GM19463 (cell line): ENCODE measurements at regions not wholly inside any gene's neighbourhood (a gene's known extent, or its start where the extent isn't known, plus 50 kb on each side); places are given as distances from the start of the nearest gene placed in this dataset.
"Not testable (repeated sequence)": the region's sequence is repeated elsewhere in the genome, so short reads cannot be mapped to it uniquely, and the experiment has no call there.

Experiments
- ATAC-seq: cut with Tn5 transposase; IDR thresholded peaks from one replicate; pipeline ENCODE4 v1.9.1; 2021; ENCODE audit warnings: mild to moderate bottlenecking, moderate library complexity; ENCODE audit not compliant: unreplicated experiment

GRCh38 chr11:46188017-46188416 is 66.8 kb upstream of the PHF21A start:
- ATAC-seq, result no peak

DNA sequence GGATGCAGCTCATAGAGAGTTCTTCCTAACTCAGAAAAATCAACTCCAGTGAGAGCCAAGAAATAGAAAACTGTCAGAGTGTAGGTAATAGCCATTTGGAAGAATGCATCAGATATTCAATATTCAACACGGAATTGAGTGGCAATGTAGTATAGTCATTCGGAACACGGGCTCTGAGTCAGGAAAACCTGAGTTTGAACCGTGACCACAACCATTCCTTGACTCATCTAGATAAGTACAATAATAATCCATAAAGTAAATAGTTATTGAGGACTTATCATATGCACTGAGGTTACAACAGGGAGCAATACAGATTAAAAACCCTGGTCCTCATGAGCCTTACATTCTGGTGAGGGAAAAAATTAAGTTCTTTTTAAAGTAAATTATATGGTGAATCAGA is 62.6 kb upstream of the PHF21A start:
- no peak for ATAC-seq

DNA sequence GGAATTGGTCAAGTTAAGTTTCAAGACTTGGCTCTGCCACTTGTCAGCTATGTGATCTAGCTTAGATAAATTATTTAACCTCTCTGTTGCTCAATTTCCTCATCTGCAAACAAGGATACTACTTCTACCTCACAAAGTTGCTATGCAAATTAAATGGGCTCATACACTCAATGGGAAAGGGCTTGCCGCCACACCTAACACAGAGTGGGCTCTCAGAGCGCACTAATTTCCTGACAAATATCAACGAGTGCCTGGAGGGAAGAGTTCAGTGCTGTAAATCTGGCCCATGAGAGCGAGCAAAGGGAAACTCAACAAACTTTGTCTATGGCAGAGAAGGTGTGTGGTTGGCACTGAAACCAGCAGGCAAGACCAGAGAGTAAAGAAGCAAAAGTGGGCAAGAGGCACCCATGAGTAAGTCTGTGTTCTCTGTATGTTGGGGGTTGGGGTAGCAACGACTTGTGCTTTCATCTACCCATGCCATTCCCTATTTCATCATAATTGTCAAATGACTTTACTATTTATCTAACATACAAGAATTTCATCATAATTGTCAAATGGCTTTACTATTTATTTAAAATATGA is 60.7 kb upstream of the PHF21A start:
- ATAC-seq, result no peak

- ATAC-seq, result no peak
These were observed 60.1 kb upstream of the PHF21A start for GRCh38 chr11:46181387-46181786.

DNA sequence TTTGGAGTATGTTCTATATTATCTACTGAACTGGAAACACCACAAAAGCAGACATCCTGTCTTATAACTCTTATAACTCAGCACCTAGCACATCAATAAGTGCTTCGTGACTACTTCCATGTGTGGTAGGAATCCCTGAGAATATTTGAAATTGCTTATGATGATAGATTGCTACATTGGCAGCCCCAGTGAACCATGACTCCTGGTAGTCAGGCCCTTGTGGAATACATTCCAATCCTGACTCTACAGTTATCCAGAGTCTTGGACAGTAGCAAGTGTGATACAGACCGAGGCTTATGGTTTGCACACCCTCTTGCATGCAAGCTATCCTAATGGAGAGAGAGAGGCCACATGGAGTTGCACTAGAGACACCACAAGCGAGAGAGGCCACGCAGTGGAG is 59.5 kb upstream of the PHF21A start:
- ATAC-seq, result no peak

GRCh38 chr11:46178513-46178912 is 57.3 kb upstream of the PHF21A start:
- no peak for ATAC-seq

DNA sequence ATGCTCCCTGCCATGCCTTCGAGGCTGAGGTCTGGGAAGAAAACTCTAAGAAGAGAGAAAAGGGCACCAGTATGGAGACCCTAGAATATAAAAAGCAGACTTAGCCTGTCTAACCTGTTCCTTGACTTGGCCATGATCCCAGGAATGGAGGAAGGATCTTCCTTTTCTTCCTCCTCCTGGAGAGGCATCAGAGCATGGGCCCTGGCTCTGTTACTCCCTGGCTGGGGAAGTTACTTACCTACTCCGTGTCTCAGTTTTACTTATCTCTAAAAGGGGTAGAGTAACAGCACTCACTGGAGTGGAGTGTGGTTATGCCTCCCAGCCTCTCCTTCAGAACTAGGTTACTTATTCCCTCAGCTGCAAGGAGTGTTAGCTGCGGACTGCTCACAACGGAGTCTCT is 55.2 kb upstream of the PHF21A start:
- no peak for ATAC-seq

DNA sequence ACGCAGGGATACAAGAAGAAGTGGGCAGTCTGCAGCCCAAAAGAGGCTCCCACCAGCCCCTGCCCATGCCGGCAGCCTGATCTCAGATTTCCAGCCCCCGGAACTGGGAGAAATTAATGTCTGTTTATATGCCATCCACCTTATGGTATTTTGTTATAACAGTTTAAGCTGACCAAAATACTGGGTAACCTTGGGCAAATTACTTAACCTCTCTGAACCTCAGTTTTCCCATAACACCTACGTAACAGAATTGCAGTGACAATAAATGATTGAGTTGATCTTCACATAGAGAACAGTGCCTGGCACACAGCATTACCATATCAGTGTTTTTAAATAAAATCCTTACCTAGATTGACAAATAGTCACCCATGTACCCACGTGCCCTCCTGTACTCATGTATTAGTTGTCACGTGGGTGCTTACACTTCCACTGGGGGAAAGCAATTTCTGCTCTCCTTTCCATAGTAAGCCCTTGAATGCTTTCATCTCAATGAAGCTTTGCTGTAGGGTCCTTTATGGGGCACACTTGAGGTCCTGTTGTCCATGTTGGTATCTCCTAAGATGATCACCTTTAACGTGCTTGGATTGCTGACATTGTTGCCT is 54.2 kb upstream of the PHF21A start:
- ATAC-seq, result no peak

GRCh38 chr11:46171693-46172092 is 50.4 kb upstream of the PHF21A start:
- not testable (repeated sequence) for ATAC-seq
